ENCODE measurements at regions not wholly inside any gene's neighbourhood (a gene's known extent, or its start where the extent isn't known, plus 50 kb on each side); places are given as distances from the start of the nearest gene placed in this dataset.

- TF ChIP-seq CTCF (conservative IDR thresholded peaks at IDR 0.05; ENCODE audit: low read depth, low read length) (no peak), EZH2 (IDR thresholded peaks at IDR 0.05; ENCODE audit: borderline replicate concordance, low read depth, low read length, poor library complexity, severe bottlenecking) (no peak)
Measured at GRCh38 chr7:149381245-149381644, 79.6 kb downstream of the ZNF777 start.
